Mucosa of stomach (tissue), 1 donor: ENCODE measurements at regions not wholly inside any gene's neighbourhood (a gene's known extent, or its start where the extent isn't known, plus 50 kb on each side); places are given as distances from the start of the nearest gene placed in this dataset.

ENCODE experiments used
- H3K27me3 ChIP-seq: one replicate; pipeline ENCODE4 v1.7.0; 2013; ENCODE audit warnings: mild to moderate bottlenecking, low read length; ENCODE audit not compliant: control insufficient read depth, insufficient read depth
- H3K36me3 ChIP-seq: one replicate; pipeline ENCODE4 v1.7.0; 2013; ENCODE audit warnings: low read length; ENCODE audit not compliant: control insufficient read depth, insufficient read depth
- H3K4me1 ChIP-seq: one replicate; pipeline ENCODE4 v1.7.0; 2013; ENCODE audit warnings: mild to moderate bottlenecking, low read length; ENCODE audit not compliant: control insufficient read depth, insufficient read depth
- H3K4me3 ChIP-seq: one replicate; pipeline ENCODE4 v1.7.0; 2013; ENCODE audit warnings: low read length
- H3K9ac ChIP-seq: one replicate; pipeline ENCODE4 v1.7.0; 2013; ENCODE audit warnings: mild to moderate bottlenecking, low read length, moderate library complexity
- H3K9me3 ChIP-seq: one replicate; pipeline ENCODE4 v1.7.0; 2013; ENCODE audit warnings: mild to moderate bottlenecking, low read length, moderate library complexity; ENCODE audit not compliant: control insufficient read depth
- donor health status: Pancreatic carcinoma.

DNA sequence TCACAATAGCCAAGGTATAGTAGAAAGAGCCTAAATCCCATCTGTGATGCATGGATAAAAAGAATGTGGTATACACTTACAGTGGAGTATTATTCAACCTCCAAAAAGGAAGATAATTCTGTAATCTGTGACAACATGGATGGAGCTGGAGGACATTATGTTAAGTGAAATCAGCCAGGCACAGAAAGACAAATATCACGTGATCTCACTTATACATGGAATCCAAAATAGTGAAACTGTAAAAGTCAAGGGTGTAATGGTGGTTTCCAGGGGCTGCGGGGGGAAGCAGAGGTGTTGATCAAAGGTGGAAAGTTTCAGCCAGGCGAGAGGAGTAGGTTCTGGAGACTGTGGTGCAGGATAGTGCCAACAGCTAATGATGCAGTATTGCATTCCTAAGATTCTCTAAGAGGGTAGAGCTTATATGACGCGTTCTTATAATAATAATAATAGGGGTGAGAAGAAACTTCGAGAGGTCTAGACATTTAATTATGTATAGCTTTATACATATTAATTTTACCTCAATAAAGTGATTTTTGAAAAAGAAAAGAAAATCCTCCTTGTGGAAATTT, 246.1 kb downstream of the FOXA2 start:
- Histone ChIP-seq H3K27me3 (peaks cover 5% of the 10 kb centered on the region), H3K9ac (no peak overlapping the region), H3K36me3 (no peaks in the 10 kb centered on the region), H3K4me1 (no peaks in the 10 kb centered on the region), H3K9me3 (no peaks in the 10 kb centered on the region), H3K4me3 (no peak overlapping the region)

DNA sequence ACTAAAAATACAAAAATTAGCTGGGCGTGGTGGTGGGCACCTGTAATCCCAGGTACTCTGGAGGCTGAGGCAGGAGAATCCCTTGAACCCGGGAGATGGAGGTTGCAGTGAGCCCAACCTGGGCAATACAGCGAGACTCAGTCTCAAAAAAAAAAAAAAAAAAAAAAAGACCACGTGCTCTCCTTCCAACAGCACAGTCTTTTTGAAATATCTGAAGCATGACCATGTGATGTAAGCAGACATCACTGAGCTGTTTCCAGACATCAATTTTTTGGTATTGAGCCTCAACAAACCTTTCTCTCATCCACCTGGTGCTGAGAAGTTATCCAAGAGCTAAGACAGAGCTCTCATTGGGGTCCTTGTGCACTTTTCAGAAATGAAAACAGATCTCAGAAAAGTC, 249.2 kb downstream of the FOXA2 start:
- H3K27me3 ChIP-seq: peaks cover 20% of the 10 kb centered on the region

DNA sequence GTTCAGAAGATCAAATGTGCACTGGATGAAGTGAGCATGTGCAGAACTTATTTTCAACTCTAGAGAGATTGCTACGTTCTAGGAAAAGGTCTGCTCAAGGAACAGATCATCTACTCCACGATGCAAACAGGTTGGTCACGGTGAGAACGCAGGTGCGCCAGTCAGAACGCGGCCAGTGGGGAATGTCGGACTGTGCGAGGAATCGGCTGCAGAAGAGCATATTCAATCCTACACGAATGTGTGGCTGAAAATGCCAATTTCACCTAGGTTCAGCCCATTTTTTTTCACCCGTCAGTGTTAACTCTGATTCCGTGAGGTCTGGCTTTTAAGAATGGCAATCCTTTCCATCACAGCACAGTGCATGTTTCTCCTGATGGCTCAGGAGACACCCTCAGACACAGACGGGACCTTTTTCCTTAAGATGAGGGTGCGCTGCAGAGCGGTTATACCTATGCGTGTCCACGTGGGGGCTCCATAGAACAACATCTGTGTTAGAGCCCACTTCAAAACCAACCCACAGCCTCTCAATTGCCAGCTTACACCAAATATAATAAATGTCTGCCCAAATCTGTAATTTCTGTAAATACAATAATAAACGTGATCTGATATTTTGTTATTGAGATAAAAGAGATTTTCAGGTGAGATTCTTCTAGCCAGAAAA, 250.4 kb downstream of the FOXA2 start:
- no peaks in the 10 kb centered on the region for H3K9me3 ChIP-seq
- no peaks in the 10 kb centered on the region for H3K4me1 ChIP-seq
- peaks cover 15% of the 10 kb centered on the region for H3K27me3 ChIP-seq
- no peak overlapping the region for H3K9ac ChIP-seq
- H3K4me3 ChIP-seq: no peak overlapping the region
- no peaks in the 10 kb centered on the region for H3K36me3 ChIP-seq

More for the DNA sequence above, 249.2 kb downstream of the FOXA2 start:
- no peak overlapping the region for H3K9ac ChIP-seq
- H3K9me3 ChIP-seq: no peaks in the 10 kb centered on the region
- H3K4me1 ChIP-seq: no peaks in the 10 kb centered on the region
- no peak overlapping the region for H3K4me3 ChIP-seq
- no peaks in the 10 kb centered on the region for H3K36me3 ChIP-seq

DNA sequence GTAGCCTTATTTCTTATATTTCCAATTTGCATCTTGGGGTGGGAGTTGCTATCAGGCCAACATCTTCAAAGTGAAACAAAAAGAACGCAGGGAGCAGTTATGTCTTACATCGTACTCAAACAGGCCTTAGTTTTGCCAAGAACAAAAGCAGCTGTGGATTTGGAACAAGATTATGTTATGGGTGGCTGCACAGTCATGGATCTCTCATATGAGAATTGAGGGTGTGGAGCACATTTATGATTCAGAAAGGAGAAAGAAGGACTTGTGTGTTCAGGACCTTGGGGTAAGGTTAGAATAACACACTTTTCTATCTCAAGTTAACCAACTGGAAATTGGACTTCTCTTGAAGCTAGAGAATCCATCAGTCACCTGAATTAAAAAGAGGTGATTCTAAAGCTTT, 259.9 kb downstream of the FOXA2 start:
- H3K9me3 ChIP-seq: no peaks in the 10 kb centered on the region
- H3K4me1 ChIP-seq: no peaks in the 10 kb centered on the region
- H3K4me3 ChIP-seq: no peak overlapping the region
- H3K9ac ChIP-seq: no peak overlapping the region
- H3K27me3 ChIP-seq: no peaks in the 10 kb centered on the region
- no peaks in the 10 kb centered on the region for H3K36me3 ChIP-seq

DNA sequence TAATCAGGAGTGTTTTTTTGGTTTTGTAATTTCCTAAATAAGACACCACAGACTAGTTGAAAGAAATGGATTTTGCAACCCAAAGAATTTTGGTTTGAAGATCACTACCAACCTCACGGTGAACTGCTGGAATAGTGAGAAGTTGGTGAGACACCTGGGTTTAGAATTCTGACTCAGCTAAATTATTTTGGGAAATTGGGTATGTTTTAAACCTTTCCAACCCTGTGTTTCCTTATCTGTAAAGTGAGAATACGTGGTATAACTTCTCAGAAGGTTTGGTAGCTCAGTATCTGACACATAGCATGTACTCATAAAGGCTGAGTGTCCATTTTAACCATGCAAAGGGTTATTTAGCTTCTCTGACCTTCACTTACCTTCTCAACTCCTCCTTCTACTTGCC, 261.9 kb downstream of the FOXA2 start:
- H3K9me3 ChIP-seq: no peaks in the 10 kb centered on the region
- no peaks in the 10 kb centered on the region for H3K27me3 ChIP-seq
- no peak overlapping the region for H3K4me3 ChIP-seq
- no peak overlapping the region for H3K9ac ChIP-seq
- H3K36me3 ChIP-seq: no peaks in the 10 kb centered on the region
- no peaks in the 10 kb centered on the region for H3K4me1 ChIP-seq

DNA sequence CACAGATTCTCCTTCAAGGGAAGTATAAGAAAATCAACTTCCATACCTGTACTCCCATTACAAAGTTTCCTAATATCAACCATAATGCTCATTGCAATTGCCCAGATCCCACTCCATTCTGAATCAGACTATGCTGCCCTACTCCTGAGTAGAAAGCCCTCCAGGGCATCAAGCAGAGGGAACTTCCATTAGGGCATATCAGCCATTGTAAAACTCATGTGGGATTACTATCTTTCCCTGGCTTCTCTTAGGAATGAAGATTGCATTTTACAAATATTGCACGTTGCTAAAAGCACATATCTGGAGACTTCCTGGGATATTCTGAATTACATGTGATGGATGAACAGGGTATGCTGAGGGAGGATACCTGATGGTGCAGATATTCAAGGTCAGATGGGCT, 263.2 kb downstream of the FOXA2 start:
- H3K9me3 ChIP-seq: no peaks in the 10 kb centered on the region
- no peaks in the 10 kb centered on the region for H3K36me3 ChIP-seq
- H3K27me3 ChIP-seq: no peaks in the 10 kb centered on the region
- no peaks in the 10 kb centered on the region for H3K4me1 ChIP-seq
- H3K9ac ChIP-seq: no peak overlapping the region
- H3K4me3 ChIP-seq: no peak overlapping the region

DNA sequence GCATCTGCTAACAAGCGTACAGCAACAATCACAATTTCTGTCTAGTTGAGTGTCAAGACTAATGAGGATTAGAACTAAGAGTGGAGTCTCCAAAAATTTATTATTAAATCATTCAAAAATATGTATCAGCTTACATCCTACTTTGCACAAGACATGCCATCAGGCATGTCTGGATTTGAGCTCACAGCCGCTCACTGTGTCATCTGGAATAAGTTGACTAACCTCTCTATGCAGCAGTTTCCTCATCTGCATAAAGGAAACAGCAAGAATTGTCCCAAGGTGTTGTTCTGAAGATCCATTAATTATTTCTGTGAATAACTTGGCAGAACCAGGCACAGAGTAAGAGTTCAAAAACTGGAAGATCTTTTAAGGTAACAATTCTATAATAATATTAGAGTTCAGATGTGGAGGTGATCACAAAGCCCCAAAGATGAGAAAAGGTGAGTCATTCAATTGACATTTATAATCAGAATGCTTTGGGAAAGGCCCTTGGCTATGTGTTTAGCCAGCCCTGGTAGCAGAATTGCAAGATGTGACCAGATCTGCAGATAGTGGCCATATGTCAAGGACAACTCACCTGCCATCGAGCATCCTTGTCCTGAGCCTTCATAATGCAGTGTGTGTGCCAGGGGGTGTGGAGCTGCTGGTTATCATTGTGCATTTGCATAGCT, 264.0 kb downstream of the FOXA2 start:
- Histone ChIP-seq H3K4me3 (no peak overlapping the region), H3K4me1 (no peaks in the 10 kb centered on the region), H3K9me3 (no peaks in the 10 kb centered on the region), H3K27me3 (peaks cover 3% of the 10 kb centered on the region), H3K9ac (no peak overlapping the region), H3K36me3 (no peaks in the 10 kb centered on the region)

DNA sequence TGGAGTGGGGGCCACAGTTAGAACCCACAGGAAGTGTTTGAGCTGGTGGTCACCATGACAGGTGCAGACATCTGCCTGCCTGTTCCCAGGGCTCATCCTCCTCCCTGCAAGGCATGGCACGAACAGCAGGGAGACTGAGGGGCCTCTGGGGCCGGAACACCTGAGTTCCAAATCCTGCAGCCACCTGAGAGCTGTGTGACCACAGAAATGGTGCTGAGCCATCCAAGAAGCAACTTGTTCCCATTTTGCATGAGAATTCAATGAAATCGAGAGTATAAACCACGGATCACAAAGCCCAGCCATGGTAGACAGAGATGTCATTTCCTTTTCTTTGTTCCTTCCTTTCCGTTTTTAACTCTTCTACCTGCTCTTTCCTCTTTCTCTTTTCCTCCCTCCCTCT, 268.6 kb downstream of the FOXA2 start:
- no peaks in the 10 kb centered on the region for H3K9me3 ChIP-seq
- H3K36me3 ChIP-seq: no peaks in the 10 kb centered on the region
- no peaks in the 10 kb centered on the region for H3K4me1 ChIP-seq
- H3K9ac ChIP-seq: no peak overlapping the region
- H3K27me3 ChIP-seq: peaks cover 3% of the 10 kb centered on the region
- no peak overlapping the region for H3K4me3 ChIP-seq

DNA sequence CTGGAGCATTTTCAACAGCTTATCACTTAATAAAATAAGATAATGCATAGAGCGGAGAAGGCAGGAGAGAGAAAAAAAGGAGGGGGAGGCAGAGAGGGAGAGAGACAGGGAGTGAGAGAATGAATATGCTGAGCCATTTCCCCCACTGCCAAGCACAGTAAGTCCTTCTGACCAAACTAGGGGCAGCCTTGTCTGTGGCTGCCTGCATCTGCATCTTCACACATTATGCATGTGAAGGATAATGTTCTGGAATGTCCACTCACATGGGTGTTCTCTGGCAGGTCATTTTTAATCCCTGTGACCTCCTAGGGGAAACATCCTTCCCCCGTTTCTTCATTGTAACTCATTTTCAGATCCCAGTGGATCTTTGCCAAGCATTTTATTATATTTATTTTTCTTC, 269.3 kb downstream of the FOXA2 start:
- no peaks in the 10 kb centered on the region for H3K36me3 ChIP-seq
- peaks cover 3% of the 10 kb centered on the region for H3K27me3 ChIP-seq

DNA sequence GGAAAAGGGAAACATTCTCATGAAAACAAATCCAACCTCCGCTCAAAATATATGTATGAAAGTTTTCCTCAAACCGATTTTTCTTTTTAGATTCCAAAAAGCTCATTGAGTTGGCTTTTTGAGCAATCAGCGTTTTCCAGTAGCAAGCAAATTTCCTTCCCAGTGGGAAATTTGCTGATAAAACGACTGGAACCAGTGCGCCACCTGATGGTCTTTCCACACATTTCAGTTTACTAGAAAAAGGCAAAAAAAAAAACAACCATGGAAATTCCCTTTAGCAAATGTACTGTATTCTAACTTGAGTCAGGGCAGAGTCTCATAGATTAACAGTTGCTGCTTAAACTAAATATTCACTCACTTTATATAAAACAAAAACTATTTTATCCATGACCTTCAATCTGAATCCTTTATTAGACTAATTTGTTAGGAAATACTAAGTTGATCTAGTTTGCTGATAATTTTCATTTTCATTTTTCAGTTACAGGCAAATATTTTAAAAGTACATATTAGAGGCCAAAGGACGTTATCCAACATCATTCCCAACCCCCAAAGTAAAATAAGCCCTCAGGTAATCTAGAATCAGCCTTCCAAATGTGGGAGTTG, 271.5 kb downstream of the FOXA2 start:
- H3K9ac ChIP-seq: no peak overlapping the region
- H3K27me3 ChIP-seq: peaks cover 3% of the 10 kb centered on the region
- no peaks in the 10 kb centered on the region for H3K36me3 ChIP-seq
- H3K9me3 ChIP-seq: no peaks in the 10 kb centered on the region
- H3K4me3 ChIP-seq: no peak overlapping the region
- no peaks in the 10 kb centered on the region for H3K4me1 ChIP-seq

More for the DNA sequence above, 269.3 kb downstream of the FOXA2 start:
- Histone ChIP-seq H3K4me3 (no peak overlapping the region), H3K9me3 (no peaks in the 10 kb centered on the region), H3K9ac (no peak overlapping the region), H3K4me1 (no peaks in the 10 kb centered on the region)

DNA sequence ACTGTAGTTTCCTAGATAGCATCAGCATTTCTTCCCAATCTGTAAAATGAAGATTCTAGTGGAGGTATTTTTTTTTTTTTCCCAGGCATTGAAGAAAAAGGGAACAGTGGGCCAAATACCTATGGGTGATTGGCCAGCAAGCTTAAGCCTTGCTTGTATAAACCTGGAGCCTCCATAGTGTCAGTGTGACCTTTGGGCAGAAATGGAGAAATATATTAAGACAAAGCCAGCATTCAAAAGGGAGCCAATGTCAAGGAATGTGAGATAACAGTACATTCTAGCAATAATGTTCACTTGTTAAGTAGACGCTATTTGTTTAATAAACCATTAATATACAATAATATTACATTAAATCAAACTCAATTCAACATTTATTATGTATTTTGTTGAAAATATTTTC, 275.4 kb downstream of the FOXA2 start:
- Histone ChIP-seq H3K4me3 (no peak overlapping the region), H3K4me1 (no peaks in the 10 kb centered on the region), H3K9ac (no peak overlapping the region), H3K9me3 (no peaks in the 10 kb centered on the region), H3K36me3 (no peaks in the 10 kb centered on the region), H3K27me3 (no peaks in the 10 kb centered on the region)

DNA sequence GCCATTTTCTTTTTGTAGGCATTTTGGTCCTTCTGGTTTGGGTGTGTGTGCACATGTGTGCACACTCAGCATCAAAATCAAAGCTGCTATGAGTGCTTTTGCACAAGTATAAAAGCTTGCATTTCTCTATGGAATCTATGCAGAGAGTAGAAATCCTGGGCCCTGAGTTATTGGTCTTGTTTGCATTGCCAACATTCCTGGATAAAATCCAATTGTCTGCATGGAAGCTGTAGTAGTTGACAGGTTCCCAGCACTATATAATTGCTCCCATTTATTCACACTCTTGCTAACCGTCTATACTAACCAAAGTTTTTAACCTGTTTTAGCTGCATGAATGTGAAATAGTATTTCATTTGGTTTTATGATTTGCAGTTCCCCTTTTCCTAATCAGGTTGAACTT, 277.0 kb downstream of the FOXA2 start:
- no peaks in the 10 kb centered on the region for H3K36me3 ChIP-seq
- no peaks in the 10 kb centered on the region for H3K9me3 ChIP-seq
- H3K9ac ChIP-seq: no peak overlapping the region
- H3K27me3 ChIP-seq: no peaks in the 10 kb centered on the region
- no peak overlapping the region for H3K4me3 ChIP-seq
- H3K4me1 ChIP-seq: no peaks in the 10 kb centered on the region
